ENCODE measurements at regions not wholly inside any gene's neighbourhood (a gene's known extent, or its start where the extent isn't known, plus 50 kb on each side); places are given as distances from the start of the nearest gene placed in this dataset.

GRCh38 chr1:218503102-218503501 lies 158.0 kb downstream of the TGFB2 start:
- TF ChIP-seq HOXA7 (CRISPR knock-in tag; IDR thresholded peaks at IDR 0.05) (no peak), POLR2A (IDR thresholded peaks at IDR 0.05; ENCODE audit: insufficient read depth in 1 of 2, low read depth in 2 of 2, low read length in 2 of 2) (no peak), DDIT3 (CRISPR knock-in tag; IDR thresholded peaks at IDR 0.05) (no peak)

Data from HepG2 (cell line).